CD14-positive monocyte (primary cell): ENCODE measurements at regions not wholly inside any gene's neighbourhood (a gene's known extent, or its start where the extent isn't known, plus 50 kb on each side); places are given as distances from the start of the nearest gene placed in this dataset.
"Not testable (repeated sequence)": the region's sequence is repeated elsewhere in the genome, so short reads cannot be mapped to it uniquely, and the experiment has no call there.

ENCODE experiments used
- DNase-seq, 3 donors: peaks; one replicate each; pipeline ENCODE4 v3.0.0-alpha.2; 2011 to 2022
- H2AFZ ChIP-seq: 2 replicates; pipeline ENCODE4 v1.6.0; 2012; ENCODE audit warnings: mild to moderate bottlenecking, low read depth, low read length, inconsistent platforms; ENCODE audit not compliant: insufficient read depth, poor library complexity, severe bottlenecking
- H3K27ac ChIP-seq, 2 donors: 1 replicate in 1 of 2; 2 replicates in 1 of 2; pipeline ENCODE4 v1.5.1; 2012 to 2013; ENCODE audit warnings: low read length in 2 of 2, control low read depth in 1 of 2, inconsistent platforms in 1 of 2, low read depth in 1 of 2, mild to moderate bottlenecking in 1 of 2
- H3K27me3 ChIP-seq, 2 donors: one replicate each; pipeline versions ENCODE4 v1.6.0 to v1.6.1; 2011 to 2013; ENCODE audit warnings: low read length in 2 of 2; ENCODE audit not compliant: control insufficient read depth in 2 of 2, insufficient read depth in 2 of 2
- H3K36me3 ChIP-seq, 2 donors: replicated peaks in 1 of 2; 1 replicate in 1 of 2; 2 replicates in 1 of 2; pipeline versions ENCODE4 v1.5.1 to v1.6.1; 2012 to 2013; ENCODE audit warnings: low read length in 2 of 2, control low read depth in 1 of 2, inconsistent platforms in 1 of 2, mild to moderate bottlenecking in 1 of 2; ENCODE audit not compliant: insufficient read depth in 2 of 2, control insufficient read depth in 1 of 2
- H3K4me1 ChIP-seq, 2 donors: 1 replicate in 1 of 2; 2 replicates in 1 of 2; pipeline versions ENCODE4 v1.5.1 to v1.6.1; 2012 to 2013; ENCODE audit warnings: low read length in 2 of 2, control low read depth in 1 of 2, inconsistent platforms in 1 of 2, mild to moderate bottlenecking in 1 of 2, moderate library complexity in 1 of 2; ENCODE audit not compliant: insufficient read depth in 2 of 2, control insufficient read depth in 1 of 2
- H3K4me2 ChIP-seq: replicated peaks from 2 replicates; pipeline ENCODE3; 2012; ENCODE audit warnings: low read length, moderate library complexity, mild to moderate bottlenecking; ENCODE audit not compliant: poor library complexity, severe bottlenecking; ENCODE audit errors: extremely low read depth
- H3K4me3 ChIP-seq, 3 experiments: fragments of 200-600 bp in 1 of 3; sonication (generic) in 1 of 3; replicated peaks in 1 of 3; 1 replicate in 2 of 3; 2 replicates in 1 of 3; pipeline ENCODE4 v1.5.1; 2011 to 2013; ENCODE audit warnings: low read length in 3 of 3, mild to moderate bottlenecking in 3 of 3, control low read depth in 2 of 3, low read depth in 2 of 3, inconsistent platforms in 1 of 3, moderate library complexity in 1 of 3
- H3K79me2 ChIP-seq: 2 replicates; pipeline ENCODE4 v1.6.0; 2012; ENCODE audit warnings: mild to moderate bottlenecking, control low read depth, inconsistent platforms, low read length, moderate library complexity; ENCODE audit not compliant: insufficient read depth
- H3K9ac ChIP-seq: 2 replicates; pipeline ENCODE4 v1.6.0; 2017; ENCODE audit warnings: low read length, mild to moderate bottlenecking; ENCODE audit not compliant: insufficient read depth, poor library complexity, severe bottlenecking
- H3K9me3 ChIP-seq, 2 donors: replicated peaks in 1 of 2; 1 replicate in 1 of 2; 2 replicates in 1 of 2; pipeline versions ENCODE4 v1.5.1 to v1.6.1; 2012 to 2013; ENCODE audit warnings: low read length in 2 of 2, control low read depth in 1 of 2; ENCODE audit not compliant: control insufficient read depth in 1 of 2, insufficient read depth in 1 of 2
- H4K20me1 ChIP-seq: 2 replicates; pipeline ENCODE4 v1.6.0; 2012; ENCODE audit warnings: mild to moderate bottlenecking, low read length, control low read depth, moderate library complexity; ENCODE audit not compliant: insufficient read depth
- H3K27ac Mint-ChIP-seq, 7 donors: one replicate each; pipeline ENCODE4 v1.8.0; 2020; ENCODE audit warnings: mild to moderate bottlenecking in 7 of 7, mixed read lengths in 7 of 7, moderate library complexity in 6 of 7, inconsistent platforms in 2 of 7
- H3K27me3 Mint-ChIP-seq, 3 donors: one replicate each; pipeline ENCODE4 v1.8.0; 2021 to 2022; ENCODE audit warnings: low read depth in 3 of 3, mild to moderate bottlenecking in 3 of 3, mixed read lengths in 3 of 3, moderate library complexity in 3 of 3, inconsistent platforms in 1 of 3
- H3K36me3 Mint-ChIP-seq, 2 donors: one replicate each; pipeline ENCODE4 v1.8.0; 2020; ENCODE audit warnings: mixed read lengths in 2 of 2, inconsistent platforms in 1 of 2, mild to moderate bottlenecking in 1 of 2
- H3K4me1 Mint-ChIP-seq: one replicate; pipeline ENCODE4 v1.8.0; 2020; ENCODE audit warnings: mild to moderate bottlenecking, mixed read lengths
- H3K4me3 Mint-ChIP-seq, 2 donors: one replicate each; pipeline ENCODE4 v1.8.0; 2020; ENCODE audit warnings: mild to moderate bottlenecking in 2 of 2, mixed read lengths in 2 of 2, moderate library complexity in 1 of 2
- H3K9me3 Mint-ChIP-seq, 7 donors: one replicate each; pipeline ENCODE4 v1.8.0; 2020 to 2022; ENCODE audit warnings: mixed read lengths in 7 of 7, mild to moderate bottlenecking in 6 of 7, moderate library complexity in 6 of 7, inconsistent platforms in 2 of 7
- WGBS: methylation state at CpG from one replicate; pipeline ENCODE4 v1.1.5; 2013; ENCODE audit warnings: missing lambda C conversion rate; ENCODE audit not compliant: insufficient coverage; 5-methylcytosine and 5-hydroxymethylcytosine counted together
- intact Hi-C, 2 donors: fragments of 100-400 bp; cut with micrococcal nuclease; formaldehyde crosslinking; loops; one replicate each; pipeline versions ENCODE4 v1.15.0 to v1.15.1; 2023
- TF ChIP-seq, protein P1 (sequence below): fragments of 200-600 bp; IDR thresholded peaks from one replicate; pipeline ENCODE4 v1.8.0; 2022; ENCODE audit warnings: antibody characterized with exemption, mild to moderate bottlenecking

DNA sequence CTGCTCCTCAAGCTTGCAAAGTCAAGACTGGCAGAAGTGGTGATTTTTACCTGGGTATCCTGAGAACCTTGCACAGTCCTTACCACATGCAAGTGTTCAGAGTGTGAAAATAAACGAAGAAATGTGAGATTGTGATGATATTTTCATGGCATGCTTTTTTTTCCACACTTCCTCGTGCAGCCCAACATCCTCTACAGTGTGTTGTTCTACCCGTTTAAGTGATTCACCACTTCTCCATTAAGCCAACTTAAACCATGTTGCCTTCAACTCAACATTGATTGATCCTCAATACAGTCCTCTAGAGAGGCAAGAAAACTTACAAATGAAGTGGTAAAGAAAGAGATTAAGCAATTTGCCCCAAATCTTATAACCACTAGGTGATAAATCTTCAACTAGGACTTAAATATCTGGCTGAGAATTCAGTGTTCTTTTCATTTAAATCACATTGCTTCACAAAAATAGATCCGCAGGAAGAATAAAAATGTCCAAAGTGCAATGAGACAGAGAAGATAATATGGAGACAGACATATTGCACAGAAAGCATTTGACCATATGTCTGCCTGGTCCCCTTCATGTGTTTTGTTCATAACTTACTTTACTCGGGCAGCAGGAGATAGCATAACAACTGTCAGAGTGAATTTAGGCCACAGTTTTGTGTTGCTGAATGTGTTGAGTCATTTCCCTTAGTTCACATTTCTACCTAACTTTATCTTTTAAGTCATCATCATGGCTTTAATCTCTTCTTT lies 75.8 kb upstream of the PARP8 start:
- peaks cover 16% of the 10 kb centered on the region for H3K4me1 Mint-ChIP-seq
- H3K4me2 ChIP-seq, H3K4me3 ChIP-seq, H4K20me1 ChIP-seq, H3K36me3 Mint-ChIP-seq, H3K27me3 ChIP-seq, H3K9me3 ChIP-seq, intact Hi-C loops, H3K36me3 ChIP-seq, H3K9me3 Mint-ChIP-seq, H3K79me2 ChIP-seq, H3K27ac ChIP-seq, H3K9ac ChIP-seq, H3K27me3 Mint-ChIP-seq: not testable (repeated sequence)
- Histone ChIP-seq H2AFZ (peak overlapping the region; percentile 37), H3K4me1 (peaks cover 11 to 14% of the 10 kb centered on the region in 2 donors)
- WGBS, result no CpG with 5 or more reads among the region's 5 CpGs
- H3K4me3 Mint-ChIP-seq, result peak overlapping the region in 1 of 2 donors; percentile 2
- peak overlapping the region in 1 of 7 donors; percentile 29 for H3K27ac Mint-ChIP-seq
- peak in 1 of 3 donors; percentile 6 for DNase-seq

DNA sequence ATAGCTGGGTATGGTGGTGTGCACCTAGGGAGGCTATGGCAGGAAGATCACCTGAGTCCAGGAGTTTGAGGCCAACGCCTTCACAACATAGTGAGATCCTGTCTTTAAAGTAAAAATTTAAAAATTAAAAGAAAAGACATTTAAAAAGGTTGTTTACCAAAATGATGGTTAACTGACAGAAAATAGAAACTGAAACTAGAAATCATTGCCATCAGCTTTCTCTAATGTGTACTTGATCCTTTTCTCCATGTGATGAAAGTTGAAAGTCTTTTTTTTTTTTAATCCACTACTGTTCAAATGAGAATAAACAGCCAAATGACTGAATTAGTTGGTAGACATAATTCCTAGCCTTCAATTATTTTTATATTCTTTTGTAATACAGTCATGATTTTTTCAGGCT lies 75.1 kb upstream of the PARP8 start:
- H3K4me2 ChIP-seq, DNase-seq, H3K9me3 ChIP-seq, H3K27ac Mint-ChIP-seq, H3K27ac ChIP-seq, H3K27me3 Mint-ChIP-seq, H3K79me2 ChIP-seq, H3K9me3 Mint-ChIP-seq, H3K4me3 ChIP-seq, H4K20me1 ChIP-seq, H3K36me3 Mint-ChIP-seq, H3K36me3 ChIP-seq, intact Hi-C loops, H3K4me3 Mint-ChIP-seq, H3K27me3 ChIP-seq, H3K9ac ChIP-seq: not testable (repeated sequence)
- peaks cover 16% of the 10 kb centered on the region for H3K4me1 Mint-ChIP-seq
- Histone ChIP-seq H3K4me1 (peaks cover 11 to 14% of the 10 kb centered on the region in 2 donors), H2AFZ (peak overlapping the region; percentile 37)
- no CpG with 5 or more reads among the region's 1 CpG for WGBS

DNA sequence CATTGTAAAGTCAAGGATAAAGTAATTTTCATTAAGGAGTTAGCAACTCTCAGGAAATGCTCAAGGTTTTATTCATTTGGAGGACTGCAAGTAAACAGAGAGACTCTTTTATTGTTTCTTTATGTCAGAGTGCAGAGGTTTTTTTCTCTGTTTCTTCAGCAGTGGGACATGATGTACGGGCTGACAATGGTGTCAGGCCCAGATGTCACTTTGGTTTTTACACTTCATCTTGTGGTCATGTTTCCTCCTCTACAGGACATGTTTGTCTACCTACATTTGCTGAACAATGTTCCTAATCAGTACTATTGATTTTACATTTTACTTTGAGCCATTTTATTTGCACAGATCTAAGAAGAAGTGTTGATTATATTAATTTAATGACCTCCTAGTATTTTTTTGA lies 72.8 kb upstream of the PARP8 start:
- no peak overlapping the region for H3K27ac Mint-ChIP-seq
- H3K4me3 Mint-ChIP-seq, result no peak overlapping the region

More for the DNA sequence above, 72.8 kb upstream of the PARP8 start:
- H3K9ac ChIP-seq, result no peak overlapping the region
- intact Hi-C loops, result no loop called here
- H3K79me2 ChIP-seq, result no peaks in the 10 kb centered on the region
- no peak for DNase-seq
- H4K20me1 ChIP-seq, result no peaks in the 10 kb centered on the region
- no peaks in the 10 kb centered on the region for H3K9me3 ChIP-seq
- Mint-ChIP-seq H3K36me3 (no peaks in the 10 kb centered on the region), H3K4me1 (peaks cover 21% of the 10 kb centered on the region), H3K27me3 (peaks cover 0 to under 1% (median 0%) of the 10 kb centered on the region in 3 donors), H3K9me3 (peaks cover 1 to 8% (median 6%) of the 10 kb centered on the region in 7 donors)
- no peak overlapping the region for H3K27ac ChIP-seq
- TF ChIP-seq, protein P1, sequence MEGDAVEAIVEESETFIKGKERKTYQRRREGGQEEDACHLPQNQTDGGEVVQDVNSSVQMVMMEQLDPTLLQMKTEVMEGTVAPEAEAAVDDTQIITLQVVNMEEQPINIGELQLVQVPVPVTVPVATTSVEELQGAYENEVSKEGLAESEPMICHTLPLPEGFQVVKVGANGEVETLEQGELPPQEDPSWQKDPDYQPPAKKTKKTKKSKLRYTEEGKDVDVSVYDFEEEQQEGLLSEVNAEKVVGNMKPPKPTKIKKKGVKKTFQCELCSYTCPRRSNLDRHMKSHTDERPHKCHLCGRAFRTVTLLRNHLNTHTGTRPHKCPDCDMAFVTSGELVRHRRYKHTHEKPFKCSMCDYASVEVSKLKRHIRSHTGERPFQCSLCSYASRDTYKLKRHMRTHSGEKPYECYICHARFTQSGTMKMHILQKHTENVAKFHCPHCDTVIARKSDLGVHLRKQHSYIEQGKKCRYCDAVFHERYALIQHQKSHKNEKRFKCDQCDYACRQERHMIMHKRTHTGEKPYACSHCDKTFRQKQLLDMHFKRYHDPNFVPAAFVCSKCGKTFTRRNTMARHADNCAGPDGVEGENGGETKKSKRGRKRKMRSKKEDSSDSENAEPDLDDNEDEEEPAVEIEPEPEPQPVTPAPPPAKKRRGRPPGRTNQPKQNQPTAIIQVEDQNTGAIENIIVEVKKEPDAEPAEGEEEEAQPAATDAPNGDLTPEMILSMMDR, result no peak
- WGBS, result no CpG with 5 or more reads among the region's 1 CpG
- no peaks in the 10 kb centered on the region for H3K27me3 ChIP-seq
- no peaks in the 10 kb centered on the region for H3K36me3 ChIP-seq
- no peak overlapping the region for H2AFZ ChIP-seq
- no peak overlapping the region for H3K4me2 ChIP-seq
- H3K4me1 ChIP-seq, result peaks cover 11 to 14% of the 10 kb centered on the region in 2 donors
- no peak overlapping the region for H3K4me3 ChIP-seq
